CD14-positive monocyte (primary cell): ENCODE measurements at regions not wholly inside any gene's neighbourhood (a gene's known extent, or its start where the extent isn't known, plus 50 kb on each side); places are given as distances from the start of the nearest gene placed in this dataset.
A peak's percentile ranks its signal among the peaks of the same experiment; 100 is the strongest.

Experiments used
- DNase-seq, 3 donors: peaks; one replicate each; pipeline ENCODE4 v3.0.0-alpha.2; 2011 to 2022
- H2AFZ ChIP-seq: 2 replicates; pipeline ENCODE4 v1.6.0; 2012; ENCODE audit warnings: mild to moderate bottlenecking, low read depth, low read length, inconsistent platforms; ENCODE audit not compliant: insufficient read depth, poor library complexity, severe bottlenecking
- H3K27ac ChIP-seq, 2 donors: 1 replicate in 1 of 2; 2 replicates in 1 of 2; pipeline ENCODE4 v1.5.1; 2012 to 2013; ENCODE audit warnings: low read length in 2 of 2, control low read depth in 1 of 2, inconsistent platforms in 1 of 2, low read depth in 1 of 2, mild to moderate bottlenecking in 1 of 2
- H3K27me3 ChIP-seq, 2 donors: one replicate each; pipeline versions ENCODE4 v1.6.0 to v1.6.1; 2011 to 2013; ENCODE audit warnings: low read length in 2 of 2; ENCODE audit not compliant: control insufficient read depth in 2 of 2, insufficient read depth in 2 of 2
- H3K36me3 ChIP-seq, 2 donors: replicated peaks in 1 of 2; 1 replicate in 1 of 2; 2 replicates in 1 of 2; pipeline versions ENCODE4 v1.5.1 to v1.6.1; 2012 to 2013; ENCODE audit warnings: low read length in 2 of 2, control low read depth in 1 of 2, inconsistent platforms in 1 of 2, mild to moderate bottlenecking in 1 of 2; ENCODE audit not compliant: insufficient read depth in 2 of 2, control insufficient read depth in 1 of 2
- H3K4me1 ChIP-seq, 2 donors: 1 replicate in 1 of 2; 2 replicates in 1 of 2; pipeline versions ENCODE4 v1.5.1 to v1.6.1; 2012 to 2013; ENCODE audit warnings: low read length in 2 of 2, control low read depth in 1 of 2, inconsistent platforms in 1 of 2, mild to moderate bottlenecking in 1 of 2, moderate library complexity in 1 of 2; ENCODE audit not compliant: insufficient read depth in 2 of 2, control insufficient read depth in 1 of 2
- H3K4me2 ChIP-seq: replicated peaks from 2 replicates; pipeline ENCODE3; 2012; ENCODE audit warnings: low read length, moderate library complexity, mild to moderate bottlenecking; ENCODE audit not compliant: poor library complexity, severe bottlenecking; ENCODE audit errors: extremely low read depth
- H3K4me3 ChIP-seq, 3 experiments: fragments of 200-600 bp in 1 of 3; sonication (generic) in 1 of 3; replicated peaks in 1 of 3; 1 replicate in 2 of 3; 2 replicates in 1 of 3; pipeline ENCODE4 v1.5.1; 2011 to 2013; ENCODE audit warnings: low read length in 3 of 3, mild to moderate bottlenecking in 3 of 3, control low read depth in 2 of 3, low read depth in 2 of 3, inconsistent platforms in 1 of 3, moderate library complexity in 1 of 3
- H3K79me2 ChIP-seq: 2 replicates; pipeline ENCODE4 v1.6.0; 2012; ENCODE audit warnings: mild to moderate bottlenecking, control low read depth, inconsistent platforms, low read length, moderate library complexity; ENCODE audit not compliant: insufficient read depth
- H3K9ac ChIP-seq: 2 replicates; pipeline ENCODE4 v1.6.0; 2017; ENCODE audit warnings: low read length, mild to moderate bottlenecking; ENCODE audit not compliant: insufficient read depth, poor library complexity, severe bottlenecking
- H3K9me3 ChIP-seq, 2 donors: replicated peaks in 1 of 2; 1 replicate in 1 of 2; 2 replicates in 1 of 2; pipeline versions ENCODE4 v1.5.1 to v1.6.1; 2012 to 2013; ENCODE audit warnings: low read length in 2 of 2, control low read depth in 1 of 2; ENCODE audit not compliant: control insufficient read depth in 1 of 2, insufficient read depth in 1 of 2
- H4K20me1 ChIP-seq: 2 replicates; pipeline ENCODE4 v1.6.0; 2012; ENCODE audit warnings: mild to moderate bottlenecking, low read length, control low read depth, moderate library complexity; ENCODE audit not compliant: insufficient read depth
- H3K27ac Mint-ChIP-seq, 7 donors: one replicate each; pipeline ENCODE4 v1.8.0; 2020; ENCODE audit warnings: mild to moderate bottlenecking in 7 of 7, mixed read lengths in 7 of 7, moderate library complexity in 6 of 7, inconsistent platforms in 2 of 7
- H3K27me3 Mint-ChIP-seq, 3 donors: one replicate each; pipeline ENCODE4 v1.8.0; 2021 to 2022; ENCODE audit warnings: low read depth in 3 of 3, mild to moderate bottlenecking in 3 of 3, mixed read lengths in 3 of 3, moderate library complexity in 3 of 3, inconsistent platforms in 1 of 3
- H3K36me3 Mint-ChIP-seq, 2 donors: one replicate each; pipeline ENCODE4 v1.8.0; 2020; ENCODE audit warnings: mixed read lengths in 2 of 2, inconsistent platforms in 1 of 2, mild to moderate bottlenecking in 1 of 2
- H3K4me1 Mint-ChIP-seq: one replicate; pipeline ENCODE4 v1.8.0; 2020; ENCODE audit warnings: mild to moderate bottlenecking, mixed read lengths
- H3K4me3 Mint-ChIP-seq, 2 donors: one replicate each; pipeline ENCODE4 v1.8.0; 2020; ENCODE audit warnings: mild to moderate bottlenecking in 2 of 2, mixed read lengths in 2 of 2, moderate library complexity in 1 of 2
- H3K9me3 Mint-ChIP-seq, 7 donors: one replicate each; pipeline ENCODE4 v1.8.0; 2020 to 2022; ENCODE audit warnings: mixed read lengths in 7 of 7, mild to moderate bottlenecking in 6 of 7, moderate library complexity in 6 of 7, inconsistent platforms in 2 of 7
- WGBS: methylation state at CpG from one replicate; pipeline ENCODE4 v1.1.5; 2013; ENCODE audit warnings: missing lambda C conversion rate; ENCODE audit not compliant: insufficient coverage; 5-methylcytosine and 5-hydroxymethylcytosine counted together
- intact Hi-C, 2 donors: fragments of 100-400 bp; cut with micrococcal nuclease; formaldehyde crosslinking; loops; one replicate each; pipeline versions ENCODE4 v1.15.0 to v1.15.1; 2023
- TF ChIP-seq, protein P1 (sequence below): fragments of 200-600 bp; IDR thresholded peaks from one replicate; pipeline ENCODE4 v1.8.0; 2022; ENCODE audit warnings: antibody characterized with exemption, mild to moderate bottlenecking

DNA sequence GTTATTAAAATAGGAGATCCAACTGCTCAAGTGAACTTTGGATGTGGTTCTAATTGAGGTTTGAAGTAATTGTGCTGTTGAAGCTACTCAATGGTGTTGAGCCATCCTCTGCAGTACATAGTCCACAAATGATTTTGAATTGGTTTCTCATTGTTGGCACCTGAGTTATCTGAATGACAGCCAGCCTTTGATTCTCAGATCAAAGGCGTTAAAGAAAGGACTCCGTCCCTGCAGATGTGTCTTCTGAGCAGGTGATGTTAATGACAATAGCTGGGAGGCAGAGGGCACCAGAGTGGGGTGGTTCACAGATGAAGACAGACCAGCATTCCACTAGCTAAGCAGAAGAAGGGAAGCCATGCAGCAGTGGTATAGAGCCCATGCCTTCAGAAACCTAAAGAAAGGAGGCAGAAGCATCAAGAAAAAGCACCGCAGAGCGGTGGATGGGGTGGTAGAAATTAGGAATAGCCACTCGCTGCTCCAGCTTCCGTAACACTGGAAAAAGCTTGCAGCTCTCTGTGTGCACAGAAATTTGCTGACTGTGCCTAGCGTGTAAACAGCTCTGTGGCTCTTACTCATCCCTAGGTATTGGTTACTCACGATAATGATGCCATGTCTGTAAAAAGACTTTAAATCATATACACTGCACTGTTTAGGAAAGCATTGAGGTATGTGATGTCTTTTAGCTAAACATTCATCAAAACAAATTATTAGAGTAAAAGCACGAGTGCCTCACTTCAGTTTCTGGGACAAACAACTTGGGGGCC is 79.2 kb upstream of the CLCN4 start:
- Histone ChIP-seq H2AFZ (no peak overlapping the region), H3K36me3 (peaks cover 0 to 2% of the 10 kb centered on the region in 2 donors), H3K4me3 (no peak overlapping the region), H3K4me2 (no peak overlapping the region), H3K27me3 (no peaks in the 10 kb centered on the region), H3K4me1 (no peaks in the 10 kb centered on the region), H3K9me3 (no peaks in the 10 kb centered on the region), H3K27ac (no peak overlapping the region), H4K20me1 (no peaks in the 10 kb centered on the region), H3K79me2 (no peaks in the 10 kb centered on the region), H3K9ac (no peak overlapping the region)
- peak overlapping the region in 2 of 7 donors; percentile 20 to 33 for H3K27ac Mint-ChIP-seq
- peaks cover 3% of the 10 kb centered on the region for H3K4me1 Mint-ChIP-seq
- no peak overlapping the region for H3K4me3 Mint-ChIP-seq
- peaks cover 0 to 2% (median 0%) of the 10 kb centered on the region in 7 donors for H3K9me3 Mint-ChIP-seq
- TF ChIP-seq, protein P1, sequence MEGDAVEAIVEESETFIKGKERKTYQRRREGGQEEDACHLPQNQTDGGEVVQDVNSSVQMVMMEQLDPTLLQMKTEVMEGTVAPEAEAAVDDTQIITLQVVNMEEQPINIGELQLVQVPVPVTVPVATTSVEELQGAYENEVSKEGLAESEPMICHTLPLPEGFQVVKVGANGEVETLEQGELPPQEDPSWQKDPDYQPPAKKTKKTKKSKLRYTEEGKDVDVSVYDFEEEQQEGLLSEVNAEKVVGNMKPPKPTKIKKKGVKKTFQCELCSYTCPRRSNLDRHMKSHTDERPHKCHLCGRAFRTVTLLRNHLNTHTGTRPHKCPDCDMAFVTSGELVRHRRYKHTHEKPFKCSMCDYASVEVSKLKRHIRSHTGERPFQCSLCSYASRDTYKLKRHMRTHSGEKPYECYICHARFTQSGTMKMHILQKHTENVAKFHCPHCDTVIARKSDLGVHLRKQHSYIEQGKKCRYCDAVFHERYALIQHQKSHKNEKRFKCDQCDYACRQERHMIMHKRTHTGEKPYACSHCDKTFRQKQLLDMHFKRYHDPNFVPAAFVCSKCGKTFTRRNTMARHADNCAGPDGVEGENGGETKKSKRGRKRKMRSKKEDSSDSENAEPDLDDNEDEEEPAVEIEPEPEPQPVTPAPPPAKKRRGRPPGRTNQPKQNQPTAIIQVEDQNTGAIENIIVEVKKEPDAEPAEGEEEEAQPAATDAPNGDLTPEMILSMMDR: no peak
- intact Hi-C loops: no loop called here
- DNase-seq: no peak
- H3K27me3 Mint-ChIP-seq: peaks cover 0 to 12% (median 0%) of the 10 kb centered on the region in 3 donors
- WGBS: 100% methylated on average over 3 of the region's 9 CpGs
- peaks cover 19 to 22% of the 10 kb centered on the region in 2 donors for H3K36me3 Mint-ChIP-seq

DNA sequence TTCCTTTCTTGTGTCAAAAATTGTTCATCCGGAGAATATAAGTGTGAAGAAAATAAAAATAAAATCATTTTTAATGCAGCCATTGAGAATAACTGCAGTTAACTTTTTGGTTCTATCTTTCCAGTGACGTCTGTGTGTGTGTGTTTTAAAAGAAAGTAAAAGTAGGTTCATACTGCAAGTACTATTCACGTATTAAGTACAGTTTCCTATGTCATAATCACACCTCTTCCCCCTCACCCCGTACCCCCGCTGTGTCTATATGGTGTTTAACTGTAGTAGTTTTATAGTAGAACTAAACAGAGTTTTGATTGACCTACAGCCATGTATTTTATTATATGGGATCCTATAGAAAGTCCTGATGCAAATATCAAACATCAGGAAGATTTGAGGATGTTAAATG is 78.5 kb upstream of the CLCN4 start:
- Mint-ChIP-seq H3K4me3 (no peak overlapping the region), H3K9me3 (peaks cover 0 to 2% (median 0%) of the 10 kb centered on the region in 7 donors)
- intact Hi-C loops: no loop called here

More for the DNA sequence above, 78.5 kb upstream of the CLCN4 start:
- Histone ChIP-seq H3K36me3 (peaks cover 0 to 2% of the 10 kb centered on the region in 2 donors), H2AFZ (no peak overlapping the region), H3K79me2 (no peaks in the 10 kb centered on the region), H3K9ac (no peak overlapping the region), H3K9me3 (no peaks in the 10 kb centered on the region), H3K4me2 (no peak overlapping the region), H4K20me1 (no peaks in the 10 kb centered on the region), H3K4me3 (no peak overlapping the region), H3K4me1 (no peaks in the 10 kb centered on the region), H3K27me3 (no peaks in the 10 kb centered on the region), H3K27ac (no peak overlapping the region)
- Mint-ChIP-seq H3K27me3 (peaks cover 0 to 12% (median 0%) of the 10 kb centered on the region in 3 donors), H3K4me1 (peaks cover 5% of the 10 kb centered on the region), H3K36me3 (peaks cover 18 to 22% of the 10 kb centered on the region in 2 donors), H3K27ac (no peak overlapping the region)
- no CpG with 5 or more reads among the region's 5 CpGs for WGBS
- TF ChIP-seq, protein P1: no peak
- DNase-seq: no peak
